Right lobe of liver (tissue), 4 donors: ENCODE measurements at regions not wholly inside any gene's neighbourhood (a gene's known extent, or its start where the extent isn't known, plus 50 kb on each side); places are given as distances from the start of the nearest gene placed in this dataset.

Experiments used
- POLR2A ChIP-seq: fragments of 450-650 bp; IDR thresholded peaks from one replicate; pipeline ENCODE4 v1.6.1; 2017; ENCODE audit warnings: antibody characterized with exemption, mild to moderate bottlenecking
- TF ChIP-seq, protein P1 (sequence below), 4 donors: fragments of 200-600 bp in 3 of 4; fragments of 450-650 bp in 1 of 4; IDR thresholded peaks; one replicate each; pipeline versions ENCODE4 v1.5.1 to v1.8.0; 2016 to 2022; ENCODE audit warnings: antibody characterized with exemption in 4 of 4, mild to moderate bottlenecking in 2 of 4
- donor health status: DM: no; HTN: no; CAD: no.
- donor health status: DM: no; HTN: no; CAD: no.
- donor health status: DM: no; HTN: yes; CAD: no.

- TF ChIP-seq, protein P1, sequence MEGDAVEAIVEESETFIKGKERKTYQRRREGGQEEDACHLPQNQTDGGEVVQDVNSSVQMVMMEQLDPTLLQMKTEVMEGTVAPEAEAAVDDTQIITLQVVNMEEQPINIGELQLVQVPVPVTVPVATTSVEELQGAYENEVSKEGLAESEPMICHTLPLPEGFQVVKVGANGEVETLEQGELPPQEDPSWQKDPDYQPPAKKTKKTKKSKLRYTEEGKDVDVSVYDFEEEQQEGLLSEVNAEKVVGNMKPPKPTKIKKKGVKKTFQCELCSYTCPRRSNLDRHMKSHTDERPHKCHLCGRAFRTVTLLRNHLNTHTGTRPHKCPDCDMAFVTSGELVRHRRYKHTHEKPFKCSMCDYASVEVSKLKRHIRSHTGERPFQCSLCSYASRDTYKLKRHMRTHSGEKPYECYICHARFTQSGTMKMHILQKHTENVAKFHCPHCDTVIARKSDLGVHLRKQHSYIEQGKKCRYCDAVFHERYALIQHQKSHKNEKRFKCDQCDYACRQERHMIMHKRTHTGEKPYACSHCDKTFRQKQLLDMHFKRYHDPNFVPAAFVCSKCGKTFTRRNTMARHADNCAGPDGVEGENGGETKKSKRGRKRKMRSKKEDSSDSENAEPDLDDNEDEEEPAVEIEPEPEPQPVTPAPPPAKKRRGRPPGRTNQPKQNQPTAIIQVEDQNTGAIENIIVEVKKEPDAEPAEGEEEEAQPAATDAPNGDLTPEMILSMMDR (IDR thresholded peaks at IDR 0.05), result no peak
- no peak for TF ChIP-seq POLR2A
Measured at GRCh38 chr20:7264137-7264536, 496.7 kb downstream of the BMP2 start.
